Endodermal cell (in vitro differentiated cells): ENCODE measurements at regions not wholly inside any gene's neighbourhood (a gene's known extent, or its start where the extent isn't known, plus 50 kb on each side); places are given as distances from the start of the nearest gene placed in this dataset.

ENCODE experiments used
- DNase-seq: peaks from one replicate; pipeline ENCODE4 v3.0.0-alpha.2; 2017
- H3K27ac ChIP-seq: 2 replicates; pipeline ENCODE4 v1.5.1; 2013; ENCODE audit warnings: mild to moderate bottlenecking, low read depth, low read length, moderate library complexity
- H3K27me3 ChIP-seq: 2 replicates; pipeline ENCODE4 v1.6.1; 2013; ENCODE audit warnings: mild to moderate bottlenecking, low read length, moderate library complexity; ENCODE audit not compliant: insufficient read depth, control insufficient read depth, poor library complexity, severe bottlenecking
- H3K36me3 ChIP-seq: 2 replicates; pipeline ENCODE4 v1.7.0; 2013; ENCODE audit warnings: mild to moderate bottlenecking, low read length, moderate library complexity; ENCODE audit not compliant: control insufficient read depth, insufficient read depth
- H3K4me1 ChIP-seq: one replicate; pipeline ENCODE4 v1.7.0; 2013; ENCODE audit warnings: low read length; ENCODE audit not compliant: control insufficient read depth, insufficient read depth
- H3K4me3 ChIP-seq: 2 replicates; pipeline ENCODE4 v1.5.1; 2013; ENCODE audit warnings: mild to moderate bottlenecking, low read length, moderate library complexity
- H3K9ac ChIP-seq: 2 replicates; pipeline ENCODE4 v1.6.1; 2013; ENCODE audit warnings: mild to moderate bottlenecking, low read length, moderate library complexity; ENCODE audit not compliant: poor library complexity, severe bottlenecking; ENCODE audit errors: extremely low read depth
- H3K9me3 ChIP-seq: 2 replicates; pipeline ENCODE4 v1.6.1; 2013; ENCODE audit warnings: mild to moderate bottlenecking, low read length, moderate library complexity; ENCODE audit not compliant: control insufficient read depth
- H3K27ac Mint-ChIP-seq: 2 replicates; pipeline ENCODE4 v1.8.0; 2020; ENCODE audit warnings: mixed read lengths
- H3K27me3 Mint-ChIP-seq: 2 replicates; pipeline ENCODE4 v1.8.0; 2021; ENCODE audit warnings: mild to moderate bottlenecking, mixed read lengths; ENCODE audit not compliant: insufficient read depth
- H3K36me3 Mint-ChIP-seq: 2 replicates; pipeline ENCODE4 v1.8.0; 2020; ENCODE audit warnings: low read depth, mixed read lengths
- H3K4me1 Mint-ChIP-seq: 2 replicates; pipeline ENCODE4 v1.8.0; 2020; ENCODE audit warnings: mixed read lengths
- H3K4me3 Mint-ChIP-seq: 2 replicates; pipeline ENCODE4 v1.8.0; 2020; ENCODE audit warnings: mild to moderate bottlenecking, moderate library complexity, mixed read lengths
- H3K9me3 Mint-ChIP-seq: 2 replicates; pipeline ENCODE4 v1.8.0; 2020; ENCODE audit warnings: mild to moderate bottlenecking, mixed read lengths
- WGBS, 2 experiments: methylation state at CpG; one replicate each; pipeline versions ENCODE4 v1.1.5 to v1.1.7; 2013; ENCODE audit warnings: missing lambda C conversion rate in 2 of 2, mixed read lengths in 1 of 2; ENCODE audit not compliant: insufficient coverage in 1 of 2, insufficient read length in 1 of 2; 5-methylcytosine and 5-hydroxymethylcytosine counted together
- TF ChIP-seq, protein P1 (sequence below): fragments of 200-600 bp; sonication (generic); conservative IDR thresholded peaks from 2 replicates; pipeline ENCODE4 v1.5.0; 2021; ENCODE audit warnings: antibody characterized with exemption, mild to moderate bottlenecking

DNA sequence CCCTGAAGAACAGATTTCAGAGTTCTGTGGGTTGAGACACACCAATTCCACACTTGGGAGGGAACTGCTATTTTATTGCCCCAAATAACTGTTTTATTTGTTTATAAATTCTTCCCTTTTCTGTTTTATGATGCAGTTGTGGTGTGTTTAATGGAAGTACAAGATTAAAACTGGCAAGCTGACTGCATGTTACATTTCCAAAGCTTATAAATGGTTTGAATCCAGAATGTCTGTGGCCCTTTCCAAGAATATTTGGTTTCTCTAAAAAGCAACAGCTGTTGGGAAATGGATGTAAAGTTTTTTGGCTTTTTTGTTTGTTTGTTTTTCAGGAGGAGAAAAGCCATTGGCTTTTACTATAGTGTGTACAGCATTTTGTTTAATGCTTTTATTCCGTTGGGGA lies 234.5 kb downstream of the MTX2 start:
- no peaks in the 10 kb centered on the region for H3K27me3 ChIP-seq

DNA sequence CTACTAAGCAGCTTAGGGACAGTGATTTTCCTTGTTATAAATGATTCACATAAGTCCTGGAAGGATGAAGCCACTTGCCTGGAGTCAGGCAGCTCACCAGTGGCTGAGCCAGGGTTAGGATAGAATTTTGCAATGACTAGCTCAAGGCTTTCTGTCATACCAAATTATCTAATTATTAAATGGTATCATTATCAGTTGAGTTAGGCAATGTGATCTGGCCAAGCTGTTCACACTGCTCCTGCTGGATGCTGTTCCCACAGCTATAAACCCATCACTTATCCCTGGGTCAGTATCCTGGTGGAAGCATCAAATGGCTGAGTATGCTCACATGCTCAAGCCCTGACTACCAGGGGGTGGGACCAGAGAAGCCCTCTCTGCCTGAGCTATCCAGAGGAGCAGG lies 235.2 kb downstream of the MTX2 start:
- Histone ChIP-seq H3K9me3 (no peaks in the 10 kb centered on the region), H3K36me3 (no peaks in the 10 kb centered on the region), H3K4me1 (peaks cover 6% of the 10 kb centered on the region), H3K27me3 (no peaks in the 10 kb centered on the region), H3K27ac (no peak overlapping the region), H3K9ac (no peak overlapping the region), H3K4me3 (no peak overlapping the region)
- peaks cover 33% of the 10 kb centered on the region for H3K27me3 Mint-ChIP-seq
- H3K36me3 Mint-ChIP-seq = no peaks in the 10 kb centered on the region
- no peaks in the 10 kb centered on the region for H3K4me1 Mint-ChIP-seq
- no peaks in the 10 kb centered on the region for H3K9me3 Mint-ChIP-seq
- DNase-seq = no peak
- TF ChIP-seq, protein P1, sequence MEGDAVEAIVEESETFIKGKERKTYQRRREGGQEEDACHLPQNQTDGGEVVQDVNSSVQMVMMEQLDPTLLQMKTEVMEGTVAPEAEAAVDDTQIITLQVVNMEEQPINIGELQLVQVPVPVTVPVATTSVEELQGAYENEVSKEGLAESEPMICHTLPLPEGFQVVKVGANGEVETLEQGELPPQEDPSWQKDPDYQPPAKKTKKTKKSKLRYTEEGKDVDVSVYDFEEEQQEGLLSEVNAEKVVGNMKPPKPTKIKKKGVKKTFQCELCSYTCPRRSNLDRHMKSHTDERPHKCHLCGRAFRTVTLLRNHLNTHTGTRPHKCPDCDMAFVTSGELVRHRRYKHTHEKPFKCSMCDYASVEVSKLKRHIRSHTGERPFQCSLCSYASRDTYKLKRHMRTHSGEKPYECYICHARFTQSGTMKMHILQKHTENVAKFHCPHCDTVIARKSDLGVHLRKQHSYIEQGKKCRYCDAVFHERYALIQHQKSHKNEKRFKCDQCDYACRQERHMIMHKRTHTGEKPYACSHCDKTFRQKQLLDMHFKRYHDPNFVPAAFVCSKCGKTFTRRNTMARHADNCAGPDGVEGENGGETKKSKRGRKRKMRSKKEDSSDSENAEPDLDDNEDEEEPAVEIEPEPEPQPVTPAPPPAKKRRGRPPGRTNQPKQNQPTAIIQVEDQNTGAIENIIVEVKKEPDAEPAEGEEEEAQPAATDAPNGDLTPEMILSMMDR = no peak
- H3K4me3 Mint-ChIP-seq = no peak overlapping the region
- H3K27ac Mint-ChIP-seq = no peak overlapping the region

More for the DNA sequence above, 234.5 kb downstream of the MTX2 start:
- no peaks in the 10 kb centered on the region for H3K9me3 Mint-ChIP-seq
- no peaks in the 10 kb centered on the region for H3K36me3 Mint-ChIP-seq
- 86% methylated on average over 1 of the region's 1 CpG; no CpG with 5 or more reads in 1 of the 2 experiments for WGBS, 2 experiments
- Histone ChIP-seq H3K27ac (no peak overlapping the region), H3K4me3 (no peak overlapping the region), H3K9me3 (no peaks in the 10 kb centered on the region), H3K4me1 (peaks cover 6% of the 10 kb centered on the region), H3K36me3 (no peaks in the 10 kb centered on the region), H3K9ac (no peak overlapping the region)
- no peaks in the 10 kb centered on the region for H3K4me1 Mint-ChIP-seq
- H3K27me3 Mint-ChIP-seq = peaks cover 36% of the 10 kb centered on the region
- H3K27ac Mint-ChIP-seq = no peak overlapping the region
- DNase-seq = no peak
- TF ChIP-seq, protein P1 = no peak
- H3K4me3 Mint-ChIP-seq = no peak overlapping the region

DNA sequence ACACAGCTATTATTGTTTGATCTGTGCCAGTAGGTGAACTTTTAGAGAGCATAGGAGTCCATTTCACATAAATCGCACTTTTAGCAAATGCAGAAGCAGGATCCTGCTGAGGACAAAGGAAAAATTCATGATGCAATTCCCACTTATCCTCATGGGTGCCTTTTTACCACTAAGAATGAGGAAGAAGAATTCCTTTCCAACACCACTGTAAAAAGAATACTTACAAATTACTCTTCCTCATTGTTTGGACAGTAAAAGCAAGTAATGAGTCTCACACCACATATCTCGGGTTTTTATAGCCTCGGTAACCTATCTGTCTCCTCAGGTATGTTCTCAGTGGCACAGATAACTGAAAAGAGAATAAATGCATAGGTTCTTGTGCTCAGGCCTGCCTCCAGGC lies 238.5 kb downstream of the MTX2 start:
- Mint-ChIP-seq H3K27ac (no peak overlapping the region), H3K4me1 (no peaks in the 10 kb centered on the region), H3K4me3 (no peak overlapping the region), H3K36me3 (no peaks in the 10 kb centered on the region), H3K27me3 (peaks cover 36% of the 10 kb centered on the region), H3K9me3 (no peaks in the 10 kb centered on the region)
- WGBS, 2 experiments = 82% methylated on average over 3 of the region's 3 CpGs; no CpG with 5 or more reads in 1 of the 2 experiments
- peaks cover 6% of the 10 kb centered on the region for H3K4me1 ChIP-seq
- H3K9me3 ChIP-seq = no peaks in the 10 kb centered on the region
- no peaks in the 10 kb centered on the region for H3K36me3 ChIP-seq
- no peak overlapping the region for H3K27ac ChIP-seq
- peak overlapping the region; percentile 36 for H3K4me3 ChIP-seq
- DNase-seq = no peak
- TF ChIP-seq, protein P1 = no peak
- H3K9ac ChIP-seq = no peak overlapping the region
- H3K27me3 ChIP-seq = no peaks in the 10 kb centered on the region
